Smooth muscle cell (in vitro differentiated cells): ENCODE measurements at regions not wholly inside any gene's neighbourhood (a gene's known extent, or its start where the extent isn't known, plus 50 kb on each side); places are given as distances from the start of the nearest gene placed in this dataset.

Experiments
- DNase-seq: peaks from one replicate; lab custom pipeline; 2025; ENCODE audit not compliant: unreplicated experiment; lab: John Stamatoyannopoulos, UW
- H2AFZ ChIP-seq: fragments of 200-600 bp; sonication (generic); 2 replicates; pipeline ENCODE4 v1.6.0; 2016; ENCODE audit warnings: antibody characterized with exemption, low read depth, mild to moderate bottlenecking
- H3F3A ChIP-seq: fragments of 200-600 bp; sonication (generic); 2 replicates; pipeline ENCODE4 v1.6.0; 2017; ENCODE audit warnings: antibody characterized with exemption, low read depth
- H3K27ac ChIP-seq: fragments of 200-600 bp; sonication (generic); 2 replicates; pipeline ENCODE4 v1.5.1; 2016; ENCODE audit warnings: low read depth, mild to moderate bottlenecking
- H3K27me3 ChIP-seq: fragments of 200-600 bp; sonication (generic); 2 replicates; pipeline ENCODE4 v1.6.1; 2016; ENCODE audit warnings: low read depth, mild to moderate bottlenecking
- H3K36me3 ChIP-seq: fragments of 200-600 bp; sonication (generic); 2 replicates; pipeline ENCODE4 v1.5.1; 2016; ENCODE audit warnings: low read depth
- H3K4me1 ChIP-seq: fragments of 200-600 bp; sonication (generic); 2 replicates; pipeline ENCODE4 v1.5.1; 2016; ENCODE audit warnings: low read depth
- H3K4me2 ChIP-seq: fragments of 200-600 bp; sonication (generic); 2 replicates; pipeline ENCODE4 v1.6.0; 2016; ENCODE audit warnings: mild to moderate bottlenecking
- H3K4me3 ChIP-seq: fragments of 200-600 bp; sonication (generic); 2 replicates; pipeline ENCODE4 v1.5.1; 2016; ENCODE audit warnings: mild to moderate bottlenecking
- H3K79me2 ChIP-seq: fragments of 200-600 bp; sonication (generic); 2 replicates; pipeline ENCODE4 v1.6.0; 2016; ENCODE audit warnings: low read depth, mild to moderate bottlenecking
- H3K9ac ChIP-seq: fragments of 200-600 bp; sonication (generic); 2 replicates; pipeline ENCODE4 v1.6.0; 2016; ENCODE audit warnings: low read depth
- H3K9me3 ChIP-seq: fragments of 200-600 bp; sonication (generic); replicated peaks from 2 replicates; pipeline ENCODE4 v1.5.1; 2016; ENCODE audit warnings: low read depth
- H4K20me1 ChIP-seq: fragments of 200-600 bp; sonication (generic); 2 replicates; pipeline ENCODE4 v1.6.0; 2016; ENCODE audit warnings: low read depth
- WGBS: methylation state at CpG from one replicate; pipeline ENCODE4 v1.1.7; 2016; ENCODE audit warnings: low lambda C conversion rate; 5-methylcytosine and 5-hydroxymethylcytosine counted together
- TF ChIP-seq, protein P1 (sequence below): fragments of 200-600 bp; sonication (generic); IDR thresholded peaks from 2 replicates; pipeline ENCODE4 v1.5.1; 2017; ENCODE audit warnings: borderline replicate concordance, mild to moderate bottlenecking, antibody characterized with exemption; ENCODE audit not compliant: insufficient read depth, poor library complexity, severe bottlenecking

DNA sequence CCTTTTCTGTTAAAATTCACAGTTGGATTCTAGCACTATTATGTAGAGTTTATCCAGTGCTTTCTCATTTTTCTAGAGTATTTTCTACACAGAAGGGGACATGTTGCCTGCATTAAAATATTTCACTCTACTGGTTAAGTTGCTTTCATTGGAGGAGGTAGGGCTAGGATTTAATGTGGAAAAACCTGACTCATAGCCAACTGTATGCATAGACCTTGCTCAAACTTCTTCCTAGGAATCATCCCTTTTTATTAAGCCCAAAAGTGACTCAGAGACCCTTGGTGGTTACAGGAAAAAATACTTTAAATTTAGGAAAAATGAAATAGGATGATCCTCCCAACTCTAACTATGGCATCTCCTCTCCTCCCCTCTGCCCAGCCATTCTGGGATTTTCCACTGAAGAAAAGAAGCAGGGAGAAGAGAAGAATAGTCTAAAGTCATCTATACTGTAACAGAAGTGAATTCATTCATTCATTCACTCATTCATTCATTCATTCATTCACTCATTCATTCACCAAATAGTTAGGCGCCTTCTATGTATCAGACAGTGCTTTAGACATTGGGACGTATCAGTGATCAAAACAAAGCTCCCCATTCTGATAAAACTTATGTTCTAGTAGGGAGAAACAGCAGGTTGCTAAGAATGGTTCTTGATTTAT lies 109.0 kb upstream of the HTR2A start:
- no peak for DNase-seq
- Histone ChIP-seq H3K4me2 (no peak overlapping the region), H4K20me1 (no peaks in the 10 kb centered on the region), H3F3A (no peaks in the 10 kb centered on the region), H3K27me3 (no peaks in the 10 kb centered on the region), H3K9ac (peak overlapping the region; percentile 30), H3K79me2 (no peaks in the 10 kb centered on the region), H3K9me3 (no peaks in the 10 kb centered on the region), H3K4me1 (no peaks in the 10 kb centered on the region), H3K36me3 (no peaks in the 10 kb centered on the region), H3K27ac (peak overlapping the region; percentile 46), H2AFZ (no peak overlapping the region), H3K4me3 (no peak overlapping the region)
- TF ChIP-seq, protein P1, sequence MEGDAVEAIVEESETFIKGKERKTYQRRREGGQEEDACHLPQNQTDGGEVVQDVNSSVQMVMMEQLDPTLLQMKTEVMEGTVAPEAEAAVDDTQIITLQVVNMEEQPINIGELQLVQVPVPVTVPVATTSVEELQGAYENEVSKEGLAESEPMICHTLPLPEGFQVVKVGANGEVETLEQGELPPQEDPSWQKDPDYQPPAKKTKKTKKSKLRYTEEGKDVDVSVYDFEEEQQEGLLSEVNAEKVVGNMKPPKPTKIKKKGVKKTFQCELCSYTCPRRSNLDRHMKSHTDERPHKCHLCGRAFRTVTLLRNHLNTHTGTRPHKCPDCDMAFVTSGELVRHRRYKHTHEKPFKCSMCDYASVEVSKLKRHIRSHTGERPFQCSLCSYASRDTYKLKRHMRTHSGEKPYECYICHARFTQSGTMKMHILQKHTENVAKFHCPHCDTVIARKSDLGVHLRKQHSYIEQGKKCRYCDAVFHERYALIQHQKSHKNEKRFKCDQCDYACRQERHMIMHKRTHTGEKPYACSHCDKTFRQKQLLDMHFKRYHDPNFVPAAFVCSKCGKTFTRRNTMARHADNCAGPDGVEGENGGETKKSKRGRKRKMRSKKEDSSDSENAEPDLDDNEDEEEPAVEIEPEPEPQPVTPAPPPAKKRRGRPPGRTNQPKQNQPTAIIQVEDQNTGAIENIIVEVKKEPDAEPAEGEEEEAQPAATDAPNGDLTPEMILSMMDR: no peak
- WGBS: 96% methylated on average over 2 of the region's 2 CpGs

DNA sequence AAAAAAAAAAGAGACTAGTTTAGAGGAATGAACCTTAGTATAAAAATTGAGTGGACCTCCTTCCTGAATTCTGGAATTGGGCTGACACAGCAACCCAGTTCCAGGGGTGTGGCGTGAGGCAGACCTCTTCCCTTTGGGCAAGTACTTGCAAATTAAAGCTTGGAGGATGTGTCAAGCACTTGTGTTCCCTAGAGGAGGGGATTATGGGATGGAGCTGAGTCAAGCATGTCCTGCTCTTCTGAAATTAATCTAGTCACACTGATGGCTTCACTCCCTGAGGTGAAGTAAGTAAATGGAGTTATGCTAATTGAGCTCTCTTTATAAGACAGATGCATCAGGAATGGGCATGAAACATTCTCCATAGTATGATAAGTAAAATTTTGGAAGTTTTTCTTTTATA lies 107.7 kb upstream of the HTR2A start:
- Histone ChIP-seq H4K20me1 (no peaks in the 10 kb centered on the region), H3K27me3 (no peaks in the 10 kb centered on the region), H3K4me1 (no peaks in the 10 kb centered on the region), H3K4me2 (no peak overlapping the region), H3K9ac (no peak overlapping the region), H3K36me3 (no peaks in the 10 kb centered on the region), H3K79me2 (no peaks in the 10 kb centered on the region), H2AFZ (no peak overlapping the region), H3F3A (no peaks in the 10 kb centered on the region), H3K27ac (no peak overlapping the region), H3K4me3 (no peak overlapping the region), H3K9me3 (no peaks in the 10 kb centered on the region)
- 77% methylated on average over 1 of the region's 1 CpG for WGBS
- TF ChIP-seq, protein P1: no peak
- DNase-seq: no peak

DNA sequence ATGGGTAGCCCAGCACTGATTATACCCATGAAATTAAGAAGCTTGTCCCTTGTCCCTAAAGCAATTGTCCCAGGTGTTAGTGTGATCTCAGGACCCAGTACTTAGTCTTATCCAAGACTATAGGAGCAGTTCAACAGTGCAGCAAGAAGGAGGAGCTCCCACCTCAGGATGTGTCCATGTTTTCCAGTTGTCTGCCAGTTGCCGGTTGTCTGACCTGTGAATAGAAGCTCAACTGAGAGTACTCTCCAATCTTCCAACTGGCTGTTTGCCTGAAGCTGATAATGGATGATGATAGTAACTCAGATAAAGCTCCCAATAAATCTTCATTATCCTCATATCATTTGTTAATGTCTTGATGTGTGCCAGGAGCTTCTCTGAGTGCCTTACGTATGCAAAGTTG lies 107.2 kb upstream of the HTR2A start:
- Histone ChIP-seq H3K4me3 (no peak overlapping the region), H3K36me3 (no peaks in the 10 kb centered on the region), H4K20me1 (no peaks in the 10 kb centered on the region), H3K4me1 (no peaks in the 10 kb centered on the region), H3K79me2 (no peaks in the 10 kb centered on the region), H3K9me3 (no peaks in the 10 kb centered on the region), H2AFZ (no peak overlapping the region), H3K9ac (no peak overlapping the region), H3K27me3 (no peaks in the 10 kb centered on the region), H3F3A (no peaks in the 10 kb centered on the region), H3K4me2 (no peak overlapping the region), H3K27ac (no peak overlapping the region)
- WGBS: 66% methylated on average over 2 of the region's 2 CpGs
- TF ChIP-seq, protein P1: no peak
- DNase-seq: no peak

DNA sequence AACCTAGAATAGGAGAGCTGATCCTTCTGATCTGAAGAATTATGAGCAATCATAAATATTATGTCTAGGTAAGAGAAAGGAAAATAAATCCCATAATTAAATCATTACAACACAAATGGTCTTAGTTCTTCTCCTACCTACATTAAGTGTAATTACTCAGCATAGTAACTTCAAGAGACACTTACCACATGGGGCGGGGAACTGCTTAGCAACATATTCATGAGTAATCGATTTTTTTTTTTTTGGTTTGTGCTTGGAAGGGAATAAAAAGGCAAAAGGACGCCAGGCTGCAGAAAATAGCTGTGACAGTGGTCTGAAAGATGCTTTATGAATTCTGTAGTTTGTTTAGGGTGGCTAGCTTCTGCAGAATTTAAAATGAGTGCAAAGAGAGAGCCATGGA lies 103.3 kb upstream of the HTR2A start:
- H3K27ac ChIP-seq: no peak overlapping the region
- H3K4me1 ChIP-seq: no peaks in the 10 kb centered on the region
- WGBS: 66% methylated on average over 3 of the region's 3 CpGs
- H3K9ac ChIP-seq: no peak overlapping the region
- no peaks in the 10 kb centered on the region for H4K20me1 ChIP-seq
- no peak overlapping the region for H3K4me3 ChIP-seq
- H3K9me3 ChIP-seq: no peaks in the 10 kb centered on the region
- H2AFZ ChIP-seq: no peak overlapping the region
- TF ChIP-seq, protein P1: no peak
- DNase-seq: no peak
- H3F3A ChIP-seq: no peaks in the 10 kb centered on the region
- H3K4me2 ChIP-seq: no peak overlapping the region
- H3K79me2 ChIP-seq: no peaks in the 10 kb centered on the region
- H3K27me3 ChIP-seq: no peaks in the 10 kb centered on the region
- no peaks in the 10 kb centered on the region for H3K36me3 ChIP-seq
